Kidney (tissue), 13 donors: ENCODE measurements at regions not wholly inside any gene's neighbourhood (a gene's known extent, or its start where the extent isn't known, plus 50 kb on each side); places are given as distances from the start of the nearest gene placed in this dataset.

ENCODE experiments used
- DNase-seq, 5 donors: peaks; one replicate each; pipeline ENCODE4 v3.0.0-alpha.2; 2013 to 2020
- FAIRE-seq: peaks from 2 replicates; lab custom pipeline; 2012; peaks lifted over from hg19 to GRCh38; lab: Jason Lieb, UNC
- H3K27ac ChIP-seq, 2 donors: one replicate each; pipeline ENCODE4 v1.7.0; 2013; ENCODE audit warnings: low read depth in 2 of 2, low read length in 2 of 2, inconsistent platforms in 1 of 2
- H3K27me3 ChIP-seq: one replicate; pipeline ENCODE4 v1.7.1; 2013; ENCODE audit warnings: low read length, inconsistent platforms; ENCODE audit not compliant: control insufficient read depth, insufficient read depth
- H3K36me3 ChIP-seq, 3 donors: one replicate each; pipeline versions ENCODE4 v1.7.0 to v1.7.1; 2013; ENCODE audit warnings: low read length in 3 of 3, control low read depth in 1 of 3, inconsistent platforms in 1 of 3; ENCODE audit not compliant: insufficient read depth in 3 of 3, control insufficient read depth in 2 of 3
- H3K4me1 ChIP-seq, 3 donors: one replicate each; pipeline versions ENCODE4 v1.7.0 to v1.7.1; 2013; ENCODE audit warnings: low read length in 3 of 3, inconsistent platforms in 1 of 3, low read depth in 1 of 3; ENCODE audit not compliant: control insufficient read depth in 2 of 3, insufficient read depth in 2 of 3
- H3K4me3 ChIP-seq, 3 donors: one replicate each; pipeline versions ENCODE4 v1.7.0 to v1.8.1; 2013; ENCODE audit warnings: low read length in 3 of 3, control low read depth in 1 of 3, inconsistent platforms in 1 of 3
- H3K9ac ChIP-seq, 3 donors: one replicate each; pipeline versions ENCODE4 v1.7.0 to v1.7.1; 2013; ENCODE audit warnings: low read length in 3 of 3, control low read depth in 1 of 3, inconsistent platforms in 1 of 3
- H3K9me3 ChIP-seq, 3 donors: one replicate each; pipeline versions ENCODE4 v1.7.0 to v1.7.1; 2013; ENCODE audit warnings: low read length in 3 of 3, control low read depth in 1 of 3, inconsistent platforms in 1 of 3; ENCODE audit not compliant: control insufficient read depth in 2 of 3, insufficient read depth in 1 of 3
- CTCF ChIP-seq: IDR thresholded peaks from 3 replicates; pipeline ENCODE4 v1.5.1; 2012; ENCODE audit warnings: mild to moderate bottlenecking, moderate library complexity, borderline replicate concordance; ENCODE audit not compliant: insufficient read depth; ENCODE audit errors: extremely low read depth
- intact Hi-C: fragments of 100-400 bp; cut with DNase I; formaldehyde crosslinking; loops from one replicate; pipeline ENCODE4 v1.11.1; 2022
- donor health status: control.
- donor health status: control.
- donor health status: control.
- donor health status: control.
- donor health status: control.
- donor health status: DM: yes; HTN: yes; CAD: no.
- donor health status: Normal renal cell carcinoma (clear cell type).

- Histone ChIP-seq H3K9me3 (no peaks in the 10 kb centered on the region), H3K36me3 (no peaks in the 10 kb centered on the region), H3K9ac (peak overlapping the region in 1 of 3 donors; percentile 27), H3K27ac (peak overlapping the region in 1 of 2 donors; percentile 20), H3K4me1 (peaks cover 0 to 14% (median 5%) of the 10 kb centered on the region in 3 donors), H3K27me3 (no peaks in the 10 kb centered on the region), H3K4me3 (no peak overlapping the region)
- DNase-seq (no peak), FAIRE-seq (no peak)
- TF ChIP-seq CTCF = no peak
- intact Hi-C loops = no loop called here
These were observed 78.2 kb downstream of the GPR88 start for GRCh38 chr1:100616121-100616621.

- Histone ChIP-seq H3K27ac (peak overlapping the region; percentile 12 to 84), H3K4me1 (peaks cover 3 to 36% (median 17%) of the 10 kb centered on the region in 3 donors), H3K9ac (no peak overlapping the region), H3K9me3 (no peaks in the 10 kb centered on the region), H3K36me3 (no peaks in the 10 kb centered on the region), H3K27me3 (no peaks in the 10 kb centered on the region), H3K4me3 (no peak overlapping the region)
- DNase-seq (peak in 3 of 5 donors; percentile 56 to 85 (median 83)), FAIRE-seq (peak; percentile 50)
- intact Hi-C loops = loop anchor here (10.0 kb wide), 1 partner anchor 93 kb away; the partner anchor contains the start of gene VCAM1
- TF ChIP-seq CTCF = no peak
These were observed 84.1 kb downstream of the GPR88 start for GRCh38 chr1:100622037-100622436.

- H3K4me1 ChIP-seq = peaks cover 3 to 37% (median 20%) of the 10 kb centered on the region in 3 donors
- intact Hi-C loops = loop anchor here (10.0 kb wide), 1 partner anchor 92 kb away; the partner anchor contains the start of gene VCAM1
- no peak overlapping the region for H3K4me3 ChIP-seq
- no peaks in the 10 kb centered on the region for H3K9me3 ChIP-seq
- peak overlapping the region; percentile 12 to 84 for H3K27ac ChIP-seq
- no peak for TF ChIP-seq CTCF
- H3K36me3 ChIP-seq = no peaks in the 10 kb centered on the region
- H3K27me3 ChIP-seq = no peaks in the 10 kb centered on the region
- FAIRE-seq (no peak), DNase-seq (no peak)
- H3K9ac ChIP-seq = no peak overlapping the region
These were observed 84.6 kb downstream of the GPR88 start for GRCh38 chr1:100622506-100622905.
